NB4 (cell line): ENCODE measurements at regions not wholly inside any gene's neighbourhood (a gene's known extent, or its start where the extent isn't known, plus 50 kb on each side); places are given as distances from the start of the nearest gene placed in this dataset.

ENCODE experiments used
- MYC ChIP-seq: IDR thresholded peaks from 2 replicates; pipeline ENCODE4 v1.6.1; 2011; ENCODE audit warnings: low read depth, low read length
- POLR2A ChIP-seq: IDR thresholded peaks from 2 replicates; pipeline ENCODE4 v1.6.1; 2011; ENCODE audit warnings: mild to moderate bottlenecking; ENCODE audit not compliant: insufficient read length; ENCODE audit errors: extremely low read depth
- TF ChIP-seq, protein P1 (sequence below): IDR thresholded peaks from one replicate; pipeline ENCODE4 v1.5.1; 2012; ENCODE audit warnings: low read depth, low read length

- TF ChIP-seq, protein P1, sequence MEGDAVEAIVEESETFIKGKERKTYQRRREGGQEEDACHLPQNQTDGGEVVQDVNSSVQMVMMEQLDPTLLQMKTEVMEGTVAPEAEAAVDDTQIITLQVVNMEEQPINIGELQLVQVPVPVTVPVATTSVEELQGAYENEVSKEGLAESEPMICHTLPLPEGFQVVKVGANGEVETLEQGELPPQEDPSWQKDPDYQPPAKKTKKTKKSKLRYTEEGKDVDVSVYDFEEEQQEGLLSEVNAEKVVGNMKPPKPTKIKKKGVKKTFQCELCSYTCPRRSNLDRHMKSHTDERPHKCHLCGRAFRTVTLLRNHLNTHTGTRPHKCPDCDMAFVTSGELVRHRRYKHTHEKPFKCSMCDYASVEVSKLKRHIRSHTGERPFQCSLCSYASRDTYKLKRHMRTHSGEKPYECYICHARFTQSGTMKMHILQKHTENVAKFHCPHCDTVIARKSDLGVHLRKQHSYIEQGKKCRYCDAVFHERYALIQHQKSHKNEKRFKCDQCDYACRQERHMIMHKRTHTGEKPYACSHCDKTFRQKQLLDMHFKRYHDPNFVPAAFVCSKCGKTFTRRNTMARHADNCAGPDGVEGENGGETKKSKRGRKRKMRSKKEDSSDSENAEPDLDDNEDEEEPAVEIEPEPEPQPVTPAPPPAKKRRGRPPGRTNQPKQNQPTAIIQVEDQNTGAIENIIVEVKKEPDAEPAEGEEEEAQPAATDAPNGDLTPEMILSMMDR: peak; percentile 21
- no peak for TF ChIP-seq POLR2A
- no peak for TF ChIP-seq MYC
These were observed 54.4 kb upstream of the ACTRT1 start for GRCh38 chrX:128106630-128107029.
